ENCODE measurements at regions not wholly inside any gene's neighbourhood (a gene's known extent, or its start where the extent isn't known, plus 50 kb on each side); places are given as distances from the start of the nearest gene placed in this dataset.
"Not testable (repeated sequence)": the region's sequence is repeated elsewhere in the genome, so short reads cannot be mapped to it uniquely, and the experiment has no call there.

- no peak for DNase-seq (ENCODE audit: extremely low read depth, low read depth, low spot score)
Measured at GRCh38 chr2:61632276-61633169, 94.4 kb upstream of the XPO1 start.

GRCh38 chr2:61631321-61631720 is 93.2 kb upstream of the XPO1 start:
- no peak for DNase-seq (ENCODE audit: extremely low read depth, low read depth, low spot score)

GRCh38 chr2:61626827-61627226 is 88.7 kb upstream of the XPO1 start:
- DNase-seq (ENCODE audit: extremely low read depth, low read depth, low spot score) = no peak

GRCh38 chr2:61623747-61624146 is 85.6 kb upstream of the XPO1 start:
- no peak for DNase-seq (ENCODE audit: extremely low read depth, low read depth, low spot score)

GRCh38 chr2:61620244-61621159 is 82.3 kb upstream of the XPO1 start:
- DNase-seq (ENCODE audit: extremely low read depth, low read depth, low spot score) = no peak

GRCh38 chr2:61619561-61619960 is 81.4 kb upstream of the XPO1 start:
- DNase-seq (ENCODE audit: extremely low read depth, low read depth, low spot score) = no peak

GRCh38 chr2:61617610-61618009 is 79.5 kb upstream of the XPO1 start:
- no peak for DNase-seq (ENCODE audit: extremely low read depth, low read depth, low spot score)

- DNase-seq (ENCODE audit: extremely low read depth, low read depth, low spot score) = no peak
Measured at GRCh38 chr2:61605245-61605644, 67.1 kb upstream of the XPO1 start.

GRCh38 chr2:61604433-61604832 is 66.3 kb upstream of the XPO1 start:
- DNase-seq (ENCODE audit: extremely low read depth, low read depth, low spot score) = no peak

GRCh38 chr2:61598515-61599156 is 60.5 kb upstream of the XPO1 start:
- DNase-seq (ENCODE audit: extremely low read depth, low read depth, low spot score) = not testable (repeated sequence)

- DNase-seq (ENCODE audit: extremely low read depth, low read depth, low spot score) = no peak
Measured at GRCh38 chr2:61597300-61598289, 59.4 kb upstream of the XPO1 start.

GRCh38 chr2:61594201-61594600 is 56.0 kb upstream of the XPO1 start:
- DNase-seq (ENCODE audit: extremely low read depth, low read depth, low spot score) = not testable (repeated sequence)

- DNase-seq (ENCODE audit: extremely low read depth, low read depth, low spot score) = not testable (repeated sequence)
Measured at GRCh38 chr2:61593648-61594047, 55.5 kb upstream of the XPO1 start.

- DNase-seq (ENCODE audit: extremely low read depth, low read depth, low spot score) = no peak
Measured at GRCh38 chr2:61590214-61590613, 52.1 kb upstream of the XPO1 start.

GRCh38 chr2:61588566-61588965 is 50.4 kb upstream of the XPO1 start:
- DNase-seq (ENCODE audit: extremely low read depth, low read depth, low spot score) = no peak
